Stimulated activated CD4-positive, alpha-beta T cell treated with anti-CD3 and anti-CD28 coated beads, TNF-alpha, amount 100 ng/mL, for 4 hours (primary cell): ENCODE measurements at regions not wholly inside any gene's neighbourhood (a gene's known extent, or its start where the extent isn't known, plus 50 kb on each side); places are given as distances from the start of the nearest gene placed in this dataset.
A peak's percentile ranks its signal among the peaks of the same experiment; 100 is the strongest.

ENCODE experiments used
- DNase-seq, 3 experiments: peaks; one replicate each; pipeline ENCODE4 v3.0.0-alpha.2; 2020; ENCODE audit warnings: low read depth in 3 of 3

GRCh38 chr20:20827992-20828597, 115.7 kb upstream of the RALGAPA2 start:
- DNase-seq: no peak

DNA sequence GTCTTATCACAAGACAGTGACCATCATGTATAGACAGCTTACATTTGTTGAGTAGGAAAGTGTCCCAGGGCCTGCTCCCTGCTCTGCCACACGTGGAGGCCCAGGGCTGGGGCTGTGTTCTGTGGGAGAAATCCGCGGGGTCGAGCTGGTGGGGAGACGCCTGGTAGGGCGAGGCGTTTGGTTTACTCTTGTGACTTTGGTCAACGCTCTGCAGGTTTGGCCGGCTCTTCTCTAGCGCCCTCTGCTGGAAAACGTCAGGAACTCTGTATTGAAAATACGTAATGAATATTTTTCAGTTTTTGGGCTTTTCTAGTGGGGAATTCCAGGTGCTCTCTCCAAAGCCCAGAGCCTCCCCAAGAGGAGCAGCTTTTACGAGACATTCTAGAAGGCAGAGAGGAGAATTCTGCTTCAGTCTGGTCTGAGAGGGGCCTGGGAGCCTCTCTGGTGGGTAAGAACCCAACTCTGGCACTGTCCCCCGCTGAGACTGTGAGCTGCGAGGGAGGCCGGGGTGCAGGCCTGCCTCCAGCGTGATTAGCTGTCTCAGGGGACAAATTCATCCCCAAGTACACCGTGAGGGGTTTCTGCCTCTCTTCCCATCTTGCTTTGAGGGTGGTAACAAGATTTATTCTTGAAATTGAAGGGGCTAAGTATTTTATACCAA, 112.6 kb upstream of the RALGAPA2 start:
- DNase-seq: peak in 2 of 3 experiments; percentile 4 to 8

DNA sequence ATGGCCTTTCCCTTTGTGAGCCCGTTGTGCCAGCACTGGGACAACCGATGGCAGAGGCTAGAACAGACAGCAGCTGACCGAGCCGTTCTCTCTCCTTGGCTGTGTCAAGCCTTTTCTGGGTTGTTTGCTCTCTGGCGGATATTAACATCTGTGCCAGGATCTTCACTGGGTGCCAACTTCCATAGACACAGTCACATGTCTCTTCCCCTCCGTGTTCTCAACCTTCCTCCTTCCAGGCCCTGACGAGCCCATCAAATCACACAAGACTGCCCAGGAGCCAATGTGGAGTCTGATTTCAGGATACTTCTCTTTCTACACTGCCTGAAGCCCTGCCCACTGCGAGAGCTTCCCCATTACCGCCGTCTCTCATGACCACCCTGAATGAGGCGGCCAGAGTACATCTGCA, 111.0 kb upstream of the RALGAPA2 start:
- no peak for DNase-seq

DNA sequence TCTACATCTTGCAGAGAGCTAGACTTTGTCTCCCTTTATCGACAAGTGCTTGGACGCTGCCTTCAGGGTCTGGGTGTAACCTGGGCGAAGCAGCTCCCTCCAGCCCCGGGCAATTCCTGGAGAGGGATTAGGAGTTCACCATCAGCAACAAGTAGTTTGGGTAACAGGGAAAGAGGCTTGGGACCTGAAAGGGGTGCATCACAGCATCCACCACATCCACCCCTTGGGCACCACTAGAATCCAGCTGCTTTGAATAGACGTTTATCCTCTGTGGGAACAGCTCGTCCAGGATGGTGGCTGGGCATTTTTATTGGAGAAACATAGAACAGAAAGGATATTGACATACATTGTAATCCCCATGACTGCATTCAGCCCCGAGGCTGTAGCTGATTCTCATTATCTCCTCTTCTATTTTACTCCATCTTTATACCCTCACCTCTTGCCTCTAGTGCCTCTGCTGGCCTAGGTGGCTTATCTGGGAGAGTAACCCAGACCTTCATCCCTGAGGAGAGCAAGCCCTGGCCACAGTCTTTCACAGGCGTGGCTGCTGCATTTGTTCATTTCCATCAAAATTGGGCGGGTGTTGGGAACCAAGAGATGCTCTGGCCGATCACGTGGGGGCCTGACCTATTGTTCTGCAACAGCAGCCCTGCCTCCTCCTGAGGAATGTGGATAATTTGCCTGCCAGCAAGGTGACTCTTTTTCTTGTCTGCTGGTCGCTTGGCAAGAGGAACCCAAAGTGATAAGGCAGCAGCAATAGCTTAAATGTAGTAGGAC, 109.2 kb upstream of the RALGAPA2 start:
- no peak for DNase-seq

DNA sequence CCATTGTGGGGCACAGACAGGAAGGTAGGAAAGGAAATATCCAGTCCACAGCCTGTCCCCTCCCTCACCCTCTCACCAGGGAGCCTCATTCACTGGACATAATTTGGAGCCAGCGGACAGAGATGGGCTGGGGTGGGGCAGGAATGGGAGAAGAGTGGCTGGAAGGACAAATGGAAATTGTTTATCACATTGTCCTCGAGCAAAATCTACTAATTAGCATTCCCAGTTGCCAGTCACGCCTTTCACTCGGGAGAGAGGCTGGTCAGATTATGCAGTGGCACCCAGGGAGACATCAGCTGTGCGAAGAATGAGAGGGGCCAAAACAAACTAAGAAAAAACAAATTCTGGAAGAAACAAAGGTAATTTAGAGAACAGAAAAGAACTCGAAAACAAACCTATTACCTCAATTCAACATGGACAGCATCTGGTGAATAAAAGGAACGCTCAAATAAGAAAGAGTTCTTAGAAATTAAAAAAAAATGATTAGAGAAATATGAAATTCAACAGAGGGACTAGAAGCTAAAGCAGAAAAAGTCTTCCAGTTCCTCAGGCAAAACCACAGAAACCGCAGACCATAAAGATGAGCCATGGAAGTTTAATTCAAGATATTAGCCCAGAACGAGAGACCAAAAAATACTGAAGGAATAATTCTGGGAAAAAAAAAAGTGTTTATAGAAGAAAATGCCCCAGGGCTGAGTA, 108.5 kb upstream of the RALGAPA2 start:
- no peak for DNase-seq

GRCh38 chr20:20820104-20820503, 107.7 kb upstream of the RALGAPA2 start:
- DNase-seq: no peak

- DNase-seq: no peak
Observed at GRCh38 chr20:20816969-20817755, 104.7 kb upstream of the RALGAPA2 start.

- DNase-seq: no peak
Observed at GRCh38 chr20:20815711-20816455, 103.4 kb upstream of the RALGAPA2 start.

DNA sequence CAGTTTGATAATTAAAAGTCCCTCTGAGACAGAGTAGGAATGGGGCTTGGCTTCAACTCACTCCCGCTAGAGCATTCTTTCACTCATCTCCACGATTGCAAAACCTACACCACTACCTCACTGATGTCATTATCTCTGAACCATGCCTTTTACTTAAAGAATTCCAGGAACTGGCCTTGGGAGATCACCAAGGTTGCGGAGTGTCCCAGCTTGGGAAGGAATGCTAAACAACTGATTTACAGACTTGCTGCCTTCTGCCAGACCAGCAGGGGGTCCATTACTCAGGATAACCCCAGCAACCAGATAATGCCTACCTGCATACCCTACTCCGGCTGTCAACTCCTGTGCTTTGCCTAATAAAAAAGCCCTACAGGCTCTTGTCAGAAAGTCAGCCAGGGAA, 102.2 kb upstream of the RALGAPA2 start:
- DNase-seq: no peak

DNA sequence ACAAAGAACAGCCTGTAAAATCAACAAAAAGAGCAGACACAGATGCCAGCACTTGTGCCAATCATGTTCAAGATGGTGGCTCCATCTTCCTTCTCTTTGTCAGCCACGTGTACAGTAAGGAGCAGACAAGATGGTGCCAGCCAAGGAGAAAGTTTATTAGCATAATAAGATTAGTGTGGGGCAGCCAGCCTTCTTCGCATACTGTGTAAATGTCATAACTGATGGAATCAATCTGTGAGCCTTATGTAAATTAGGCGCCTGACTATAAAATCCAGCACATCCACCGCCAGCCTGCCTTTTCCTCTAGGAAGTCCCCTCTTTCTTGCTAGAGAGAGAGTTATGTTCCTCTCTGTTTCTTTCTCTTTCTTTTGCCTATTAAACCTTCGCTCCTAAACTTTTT, 99.7 kb upstream of the RALGAPA2 start:
- DNase-seq: no peak

- no peak for DNase-seq
Observed at GRCh38 chr20:20808016-20808415, 95.6 kb upstream of the RALGAPA2 start.

DNA sequence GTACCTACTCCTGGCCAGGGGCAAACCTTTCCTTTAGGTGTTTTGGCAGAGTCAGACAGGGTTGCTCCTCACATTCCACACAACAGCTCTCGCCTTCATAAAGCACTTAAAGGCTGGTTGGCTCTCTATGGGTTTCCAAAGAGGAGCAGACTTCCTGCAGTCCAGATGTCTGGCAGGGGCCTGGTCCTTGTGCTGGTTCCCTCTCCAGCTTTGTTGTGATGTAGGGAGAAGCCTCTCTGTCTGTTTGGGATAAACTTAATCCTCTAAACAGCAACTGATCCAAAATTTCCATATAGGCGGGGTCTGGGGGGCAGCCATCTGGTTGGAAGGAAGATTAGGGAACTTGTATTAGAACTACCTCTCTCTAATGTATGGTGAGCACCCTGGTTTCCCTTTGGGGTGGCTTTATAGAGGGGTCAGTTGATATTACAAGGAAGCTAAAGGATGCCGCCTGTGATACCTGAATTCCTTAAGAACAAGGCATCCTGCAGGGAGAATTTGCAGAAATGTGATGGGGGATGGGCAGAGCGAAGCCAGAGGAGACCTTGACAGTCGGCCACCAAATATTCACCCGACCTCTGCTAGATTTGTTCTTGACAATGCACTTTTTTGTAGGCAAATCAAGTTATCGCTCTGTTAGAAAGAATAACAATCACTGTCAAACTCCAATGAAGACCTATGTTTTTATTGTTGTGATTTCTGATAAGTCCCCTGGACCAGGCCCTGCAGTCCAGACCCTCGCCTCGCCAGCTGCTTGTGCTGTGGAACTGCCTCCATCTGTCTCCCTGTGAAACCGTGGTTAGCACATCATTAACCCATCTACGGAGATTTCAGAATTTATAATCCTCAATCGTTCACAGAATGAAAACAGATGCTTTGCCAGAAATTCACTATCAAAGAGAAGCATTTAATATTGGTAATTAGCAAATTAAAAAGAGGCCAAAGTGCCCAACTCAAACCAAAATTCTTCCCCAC, 94.0 kb upstream of the RALGAPA2 start:
- no peak for DNase-seq

GRCh38 chr20:20803011-20803410, 90.6 kb upstream of the RALGAPA2 start:
- DNase-seq: no peak

DNA sequence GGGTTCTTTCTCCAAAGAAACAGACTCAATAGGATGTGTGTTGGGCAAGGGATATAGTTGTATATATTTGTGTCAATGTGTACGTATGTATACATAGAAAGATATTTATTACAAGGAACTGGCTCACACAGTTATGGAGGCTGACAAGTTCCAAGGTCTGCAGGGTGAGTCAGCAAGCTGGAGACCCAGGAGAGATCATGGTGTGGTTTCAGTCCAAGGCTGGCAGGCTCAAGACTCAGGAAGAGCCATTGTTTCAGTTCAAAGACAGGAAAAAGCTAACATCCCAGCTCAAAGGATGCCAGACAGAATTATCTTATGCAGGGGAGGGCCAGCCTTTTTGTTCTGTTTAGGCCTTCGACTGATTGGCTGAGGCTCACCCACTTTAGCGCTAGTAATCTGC, 89.9 kb upstream of the RALGAPA2 start:
- DNase-seq: no peak

DNA sequence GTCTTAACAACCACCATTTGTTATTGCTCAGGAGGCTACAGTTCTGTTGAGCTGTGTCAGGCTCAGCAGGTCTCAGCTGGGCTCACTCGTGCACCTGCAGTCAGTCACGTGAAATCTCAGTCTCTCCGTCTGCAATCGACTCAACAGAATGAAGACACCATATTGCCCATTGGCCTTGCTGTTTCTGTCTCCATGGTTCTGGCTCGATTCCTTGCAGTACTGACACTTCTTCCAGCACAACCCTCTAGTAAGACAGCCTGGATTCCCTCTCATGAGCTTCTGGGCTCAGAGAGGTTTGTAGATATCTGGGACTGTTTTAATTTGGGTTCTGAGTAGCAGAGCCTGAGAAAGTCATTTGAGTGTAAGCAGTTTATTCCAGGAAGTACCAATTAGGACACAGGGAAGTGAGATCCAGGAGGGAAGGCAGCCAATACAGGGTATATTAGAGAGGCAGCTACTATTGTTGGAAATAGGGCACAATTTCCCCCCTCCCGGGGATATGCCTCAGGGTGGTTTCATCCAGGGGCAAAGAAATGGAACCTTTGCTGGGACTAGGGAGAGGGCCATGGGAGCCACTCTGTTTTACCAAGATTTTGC, 87.4 kb upstream of the RALGAPA2 start:
- DNase-seq: no peak

- DNase-seq: no peak
Observed at GRCh38 chr20:20797521-20798310, 85.3 kb upstream of the RALGAPA2 start.

DNA sequence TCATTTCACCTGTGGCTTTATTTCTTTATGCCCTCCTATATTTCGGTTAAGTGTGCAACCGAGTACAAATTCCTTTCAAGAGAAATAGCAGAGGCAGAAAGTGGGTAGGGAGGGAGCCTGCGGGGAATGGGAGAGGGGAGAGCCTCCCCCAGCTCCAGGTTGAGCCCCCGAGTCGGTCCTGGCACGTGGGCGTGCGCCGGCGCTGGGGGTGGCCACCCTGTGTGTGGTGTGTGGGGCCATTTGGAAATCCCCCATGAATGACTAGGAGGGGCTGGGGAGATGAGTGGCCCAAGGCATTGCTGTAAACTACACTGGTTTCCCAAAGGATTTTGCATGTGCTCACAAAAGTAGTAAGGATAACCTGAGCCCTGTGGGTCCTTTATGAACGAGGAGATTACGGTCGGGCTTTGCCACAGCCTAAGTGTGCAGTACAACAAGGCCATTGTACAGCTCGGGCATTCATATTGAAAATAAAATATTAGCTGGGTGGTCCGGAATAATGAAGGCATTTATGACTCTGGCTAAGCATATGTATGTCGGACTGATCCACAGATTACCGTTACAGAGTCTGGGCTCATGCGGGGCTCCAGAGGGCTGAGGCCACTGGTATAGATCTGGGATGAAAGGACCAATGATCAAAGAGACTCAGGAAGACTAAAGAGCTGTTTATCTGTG, 84.5 kb upstream of the RALGAPA2 start:
- DNase-seq: no peak

DNA sequence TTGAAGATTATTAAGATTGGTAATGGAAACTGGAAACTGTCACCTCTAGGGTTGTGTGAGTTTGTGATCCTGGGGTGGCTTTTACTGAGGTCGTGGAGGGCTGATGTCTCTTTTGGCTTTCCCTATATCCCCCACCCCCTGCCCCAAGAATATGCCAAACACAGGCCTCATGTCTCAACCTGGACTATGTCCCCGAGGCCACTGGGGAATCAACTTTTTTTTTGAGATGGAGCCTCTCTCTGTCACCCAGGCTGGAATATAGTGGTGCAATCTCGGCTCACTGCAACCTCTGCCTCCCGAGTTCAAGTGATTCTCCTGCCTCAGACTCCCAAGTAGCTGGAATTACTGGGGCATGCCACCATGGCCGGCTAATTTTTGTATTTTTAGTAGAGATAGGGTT, 83.3 kb upstream of the RALGAPA2 start:
- no peak for DNase-seq
